GM18858 (cell line): ENCODE measurements at regions not wholly inside any gene's neighbourhood (a gene's known extent, or its start where the extent isn't known, plus 50 kb on each side); places are given as distances from the start of the nearest gene placed in this dataset.

ENCODE experiments used
- ATAC-seq: cut with Tn5 transposase; IDR thresholded peaks from one replicate; pipeline ENCODE4 v1.9.1; 2021; ENCODE audit not compliant: unreplicated experiment

DNA sequence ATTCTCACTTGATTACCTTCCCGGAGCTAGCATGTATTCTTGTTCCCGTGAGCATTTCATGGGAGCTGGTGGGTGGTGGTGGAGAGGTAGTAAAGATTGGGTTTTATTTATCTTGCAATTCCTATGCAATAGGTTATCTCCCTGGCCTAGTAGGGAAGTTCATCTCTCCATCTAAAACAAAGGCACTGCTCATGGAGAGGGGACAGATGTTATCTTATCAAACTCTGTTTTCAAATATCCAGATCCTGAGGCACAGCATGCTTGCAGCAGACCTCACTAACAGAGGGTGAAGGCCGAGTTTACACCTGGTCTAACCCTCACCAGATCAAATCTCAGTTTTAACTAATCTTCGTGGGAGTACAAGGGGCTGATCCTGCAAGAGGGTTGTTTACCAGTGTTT is 98.9 kb downstream of the CYRIA start:
- no peak for ATAC-seq

DNA sequence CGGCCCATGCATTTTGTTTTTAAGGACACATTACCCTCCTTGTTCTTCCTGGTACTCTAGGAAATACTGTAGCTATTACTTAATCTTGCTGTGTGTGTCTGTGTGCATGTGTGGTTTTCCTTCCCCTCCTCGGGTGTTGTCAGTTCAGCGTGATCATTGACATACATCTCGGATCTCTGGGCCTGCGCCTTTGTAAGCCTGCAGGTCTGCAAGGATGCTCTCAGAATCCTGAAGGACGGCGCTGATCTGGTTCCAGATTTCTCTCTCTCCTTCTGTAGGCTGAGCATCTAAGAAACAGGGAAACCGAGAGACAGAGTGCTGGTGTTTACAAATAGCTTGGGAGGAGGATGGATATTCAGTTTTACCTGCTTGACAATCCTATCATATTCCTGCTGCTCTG is 100.2 kb downstream of the CYRIA start:
- no peak for ATAC-seq

DNA sequence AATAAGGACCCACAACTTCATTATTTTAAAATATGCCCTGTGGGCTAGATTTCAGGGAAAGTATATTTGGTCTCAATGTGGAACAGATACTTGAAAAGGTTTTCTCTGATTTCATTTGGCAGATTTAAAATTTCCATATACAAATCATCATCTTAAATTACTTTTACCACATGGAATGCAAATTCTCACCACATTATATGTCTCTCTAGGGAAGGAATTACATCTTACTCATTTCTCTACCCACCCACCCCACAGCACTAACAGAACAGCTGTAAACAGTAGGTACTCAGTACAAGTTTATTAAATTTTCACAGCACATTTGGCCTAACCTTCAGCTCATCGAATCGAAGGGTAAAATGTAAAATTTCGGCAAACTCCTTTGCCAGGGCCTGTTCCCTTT is 104.0 kb downstream of the CYRIA start:
- no peak for ATAC-seq

DNA sequence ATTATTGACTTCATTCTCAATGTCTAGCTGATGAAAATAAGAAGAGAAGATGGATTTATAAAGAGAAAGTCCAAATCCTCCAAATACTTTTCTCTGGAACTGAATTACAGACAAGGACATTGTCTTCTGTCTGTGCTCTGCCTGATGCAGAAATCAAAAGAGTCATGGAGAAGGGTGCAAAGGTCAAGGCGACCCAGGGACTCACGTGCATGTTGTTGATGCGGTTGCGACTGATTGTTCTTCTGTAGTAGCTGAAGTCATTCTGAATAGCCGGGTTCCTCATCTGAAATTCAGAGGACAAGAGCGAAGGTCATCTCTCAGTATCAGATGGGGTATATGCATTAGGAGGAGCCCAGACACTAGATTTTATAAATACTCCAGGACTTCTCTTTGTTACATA is 104.4 kb downstream of the CYRIA start:
- ATAC-seq, result no peak

DNA sequence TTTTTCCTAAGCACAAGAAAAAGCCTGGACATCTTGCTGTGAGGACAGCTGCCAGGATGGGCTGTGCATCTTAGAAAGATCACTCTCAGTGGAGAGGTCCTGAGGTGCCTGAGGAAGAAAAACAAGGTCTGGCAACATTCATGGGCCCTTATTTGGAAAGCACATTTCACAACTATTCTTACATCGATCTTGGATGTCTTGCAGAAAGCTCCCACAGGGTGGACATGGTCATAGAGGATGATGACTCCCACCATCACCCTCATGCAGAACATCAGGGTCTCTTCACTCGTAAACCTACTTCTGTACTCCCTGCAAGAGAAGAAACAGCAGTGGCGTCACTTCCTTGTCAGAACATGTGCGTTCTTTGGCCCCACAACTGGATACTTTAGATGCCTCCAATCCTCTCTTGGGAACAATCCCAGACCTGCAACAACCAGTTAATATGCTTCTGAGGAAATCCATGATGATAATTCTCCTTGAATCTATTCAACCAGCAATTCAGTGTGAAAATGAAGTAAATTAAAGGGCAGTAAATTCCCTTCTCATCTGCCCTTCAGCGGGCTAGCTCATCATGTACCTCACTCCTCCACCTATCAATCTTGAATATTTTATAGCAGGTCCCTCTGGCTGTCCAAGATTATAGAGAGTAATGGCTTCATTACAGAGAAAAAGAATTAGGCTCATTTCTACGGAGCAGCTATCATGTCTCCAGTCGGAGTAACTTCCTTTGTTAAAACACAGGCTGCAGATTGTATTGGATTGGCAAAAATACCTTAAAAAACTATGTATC is 106.2 kb downstream of the CYRIA start:
- ATAC-seq, result no peak

DNA sequence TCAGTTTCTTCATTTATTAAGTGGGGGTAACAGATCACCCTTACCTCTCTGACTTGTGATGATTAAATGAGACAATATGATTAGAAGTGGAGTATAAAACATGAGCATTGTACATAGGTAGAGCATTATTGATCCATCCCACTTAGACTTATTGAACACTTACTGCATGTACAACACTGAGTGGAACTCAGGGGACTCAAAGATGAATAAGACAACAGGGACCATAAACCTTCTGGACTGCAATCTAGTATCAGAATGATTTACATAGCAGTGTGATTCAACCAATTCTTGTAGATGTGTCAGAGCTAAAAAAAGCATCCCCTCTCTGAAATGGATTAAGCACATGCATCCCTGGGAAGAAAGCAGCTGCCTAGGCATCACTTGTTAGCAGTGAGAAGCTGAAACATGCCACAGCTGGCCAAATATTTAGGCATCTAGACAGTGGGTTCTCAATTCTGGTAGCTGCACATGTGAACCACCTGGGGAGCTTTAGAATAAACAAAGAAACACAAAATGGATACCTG is 111.5 kb downstream of the CYRIA start:
- no peak for ATAC-seq

DNA sequence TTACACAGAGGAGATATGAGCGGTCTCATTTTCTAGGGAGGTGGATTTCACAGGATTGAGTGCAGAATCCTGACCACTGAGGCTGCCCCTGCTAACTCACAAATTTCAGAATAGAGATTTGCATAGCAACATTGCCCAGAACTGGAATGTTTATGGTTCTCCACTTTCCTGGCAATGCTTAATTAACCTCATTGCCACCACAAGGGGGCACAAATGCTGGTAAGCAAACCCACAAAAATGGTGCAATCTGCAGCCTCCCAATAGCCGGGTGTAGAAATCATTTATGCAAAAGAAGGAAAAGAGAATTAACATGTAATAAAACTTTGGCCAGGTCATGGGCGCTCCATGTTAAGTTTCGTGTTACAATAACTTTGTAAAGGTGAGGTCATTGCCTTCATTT is 112.4 kb downstream of the CYRIA start:
- ATAC-seq, result no peak

DNA sequence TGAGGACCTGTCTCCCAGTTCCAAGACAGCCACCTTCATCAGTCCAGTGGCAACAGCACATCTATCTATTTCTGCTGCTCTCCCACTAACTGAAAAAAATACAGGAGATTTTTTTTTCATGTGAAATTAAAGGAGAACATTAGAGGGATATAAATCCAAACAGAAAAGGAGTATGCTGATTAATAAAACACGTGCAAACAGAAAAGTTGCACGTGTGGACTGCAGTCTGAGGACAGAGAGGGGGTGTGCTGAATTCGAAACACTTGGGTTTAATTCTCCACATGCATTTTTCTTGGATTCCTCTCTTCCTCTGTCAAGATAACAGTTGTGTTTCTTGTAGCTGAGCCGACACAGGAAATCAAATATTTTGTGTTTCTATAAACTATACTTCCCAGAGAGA is 113.4 kb downstream of the CYRIA start:
- no peak for ATAC-seq

DNA sequence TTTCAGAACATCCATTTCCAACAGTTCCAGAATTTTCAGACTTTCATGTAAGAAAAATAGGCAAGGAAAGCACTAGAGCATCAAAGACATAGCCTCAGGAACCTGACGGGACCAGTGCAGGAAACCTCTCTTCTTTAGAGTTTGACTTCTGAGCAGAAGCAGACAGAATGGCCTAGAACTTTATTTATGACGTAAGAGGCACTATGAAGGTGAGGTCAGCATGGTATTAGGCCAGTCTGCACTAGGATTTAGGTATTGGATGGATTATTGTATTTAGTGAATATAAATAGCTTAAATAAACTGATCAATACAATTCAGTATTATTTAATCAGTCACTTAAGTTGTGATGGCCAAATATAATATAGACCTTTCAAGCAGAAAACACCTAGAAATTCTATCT is 117.6 kb downstream of the CYRIA start:
- ATAC-seq, result no peak

DNA sequence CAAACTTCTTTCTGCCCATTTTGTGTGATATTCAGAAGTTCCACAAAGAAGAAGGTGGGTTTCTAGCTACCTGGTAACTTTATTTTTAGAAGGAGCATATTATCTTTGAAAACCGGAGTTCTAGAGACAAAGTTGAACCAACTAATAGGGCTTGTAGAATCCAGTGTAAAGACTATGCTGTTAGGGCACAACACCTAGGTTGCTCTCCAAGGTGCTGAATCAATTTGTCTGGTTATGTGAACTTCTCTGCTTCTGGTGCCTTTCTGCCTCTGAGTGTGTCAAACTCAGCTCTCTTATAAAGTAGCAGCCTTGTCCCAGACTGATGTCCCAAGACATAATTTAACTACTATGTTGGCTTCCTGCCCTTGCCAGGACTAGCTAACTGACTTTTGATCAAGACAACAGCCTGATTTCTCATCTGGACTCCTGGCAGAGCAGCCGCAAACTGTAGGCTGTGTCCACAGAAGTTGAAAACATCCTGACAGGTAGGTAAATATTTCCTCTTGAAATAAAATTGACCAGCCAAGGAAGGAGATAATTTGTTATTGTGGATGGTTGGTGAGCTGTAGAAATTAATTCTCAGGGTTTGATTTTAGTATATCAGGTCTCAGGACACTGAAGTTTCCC is 119.4 kb downstream of the CYRIA start:
- no peak for ATAC-seq

DNA sequence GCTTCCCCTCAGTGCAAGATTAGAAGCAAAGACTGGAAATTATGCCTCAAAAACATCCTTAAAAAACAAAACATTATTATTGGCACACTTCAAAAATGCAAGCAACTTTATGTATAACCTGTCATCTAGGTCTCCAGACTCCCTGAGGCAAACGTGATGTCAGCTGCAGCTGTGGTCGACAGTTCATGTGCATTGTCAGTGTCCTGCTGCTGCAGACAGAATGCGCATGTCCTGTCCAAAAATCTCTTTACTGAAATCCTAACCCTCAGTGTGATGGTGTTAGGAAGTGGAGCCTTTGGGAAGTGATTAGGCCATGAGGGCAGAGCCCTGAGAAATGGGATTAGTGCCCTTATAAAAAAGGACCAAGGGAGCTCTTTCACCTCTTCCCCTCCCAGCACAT is 126.9 kb downstream of the CYRIA start:
- ATAC-seq, result no peak

DNA sequence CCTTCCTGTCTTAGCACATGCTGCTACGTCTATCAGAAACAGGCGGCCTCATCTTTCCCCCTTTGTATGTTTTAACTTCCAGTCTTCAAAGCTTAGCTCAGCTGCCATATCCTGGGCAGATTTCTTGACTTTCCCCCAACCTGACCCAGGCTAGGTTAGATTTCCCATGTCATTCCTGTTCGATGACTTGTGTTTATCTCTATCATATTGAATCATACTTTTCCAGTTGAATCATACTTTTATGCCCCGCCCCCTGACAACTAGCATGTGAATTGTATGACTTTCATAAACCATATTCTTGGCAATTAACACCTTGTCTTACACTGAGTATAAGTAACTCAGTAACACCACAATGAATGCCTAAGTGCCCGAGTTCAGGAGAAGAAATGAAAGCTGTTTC is 128.3 kb downstream of the CYRIA start:
- no peak for ATAC-seq

DNA sequence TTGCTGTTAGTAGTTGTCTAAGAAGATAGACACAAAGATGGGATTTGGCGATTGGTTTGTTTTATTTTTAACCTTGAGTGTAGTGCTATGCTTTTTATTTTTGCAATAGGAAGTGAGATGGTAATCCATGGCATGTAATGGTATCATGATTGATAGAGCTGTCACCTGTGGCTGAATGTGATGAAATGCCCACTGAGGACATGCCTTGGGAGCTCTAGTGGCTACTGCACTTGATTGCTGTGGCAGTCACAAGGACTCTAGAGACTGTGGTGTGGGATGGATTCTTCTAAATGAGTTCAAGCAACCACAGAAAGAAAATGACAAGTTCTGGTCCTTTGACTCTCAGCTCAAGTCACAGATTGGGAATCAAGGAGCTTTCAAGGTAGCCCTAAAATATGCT is 139.4 kb downstream of the CYRIA start:
- ATAC-seq, result no peak

DNA sequence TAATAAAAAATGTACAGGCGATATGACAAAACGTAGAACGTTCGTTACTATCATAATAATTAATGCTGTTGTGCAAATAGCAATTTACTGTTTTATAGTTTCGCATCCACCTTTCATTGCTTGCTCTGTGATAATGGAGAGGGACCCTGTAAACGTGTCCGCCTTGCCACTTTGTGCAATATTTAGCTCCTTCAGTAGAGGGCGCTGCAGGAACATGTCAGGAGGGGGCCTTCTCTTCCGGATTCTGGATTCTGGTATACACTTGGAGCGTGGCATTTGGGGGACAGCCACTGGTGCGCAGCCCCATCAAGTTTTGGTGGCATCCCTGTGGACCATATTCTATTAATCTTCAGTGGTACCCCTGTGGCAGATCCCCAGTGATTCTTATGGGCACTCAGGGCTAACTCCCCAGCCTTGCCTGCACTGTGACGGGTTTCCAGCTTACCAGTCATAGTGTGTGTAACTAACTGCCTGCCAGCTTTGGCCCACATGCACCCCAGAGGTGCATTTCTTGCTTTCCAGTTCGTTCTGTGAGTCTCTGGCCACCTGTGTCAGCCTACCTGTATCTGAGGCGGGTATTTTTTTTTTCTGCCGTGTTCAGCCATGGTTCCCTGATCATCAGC is 140.3 kb downstream of the CYRIA start:
- no peak for ATAC-seq

DNA sequence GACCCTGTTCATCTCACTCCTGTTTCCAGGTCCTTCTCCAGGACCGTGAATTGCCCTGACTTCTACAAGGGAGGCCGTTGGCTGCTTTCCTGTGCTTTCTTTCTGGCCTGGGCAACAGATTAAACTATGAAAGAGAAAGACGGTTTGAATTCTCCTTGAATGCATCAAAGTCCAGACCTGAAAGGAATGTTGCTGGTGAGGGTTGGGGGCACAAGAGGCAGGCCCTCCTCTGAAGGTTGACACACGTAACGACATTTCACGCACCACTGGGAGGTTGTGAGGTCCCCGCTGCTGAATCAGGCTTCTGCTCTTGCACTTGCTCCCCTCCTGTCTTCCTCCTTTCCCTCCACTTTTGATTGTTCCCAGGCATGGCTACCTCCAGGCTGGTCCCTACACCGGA is 141.9 kb downstream of the CYRIA start:
- no peak for ATAC-seq

DNA sequence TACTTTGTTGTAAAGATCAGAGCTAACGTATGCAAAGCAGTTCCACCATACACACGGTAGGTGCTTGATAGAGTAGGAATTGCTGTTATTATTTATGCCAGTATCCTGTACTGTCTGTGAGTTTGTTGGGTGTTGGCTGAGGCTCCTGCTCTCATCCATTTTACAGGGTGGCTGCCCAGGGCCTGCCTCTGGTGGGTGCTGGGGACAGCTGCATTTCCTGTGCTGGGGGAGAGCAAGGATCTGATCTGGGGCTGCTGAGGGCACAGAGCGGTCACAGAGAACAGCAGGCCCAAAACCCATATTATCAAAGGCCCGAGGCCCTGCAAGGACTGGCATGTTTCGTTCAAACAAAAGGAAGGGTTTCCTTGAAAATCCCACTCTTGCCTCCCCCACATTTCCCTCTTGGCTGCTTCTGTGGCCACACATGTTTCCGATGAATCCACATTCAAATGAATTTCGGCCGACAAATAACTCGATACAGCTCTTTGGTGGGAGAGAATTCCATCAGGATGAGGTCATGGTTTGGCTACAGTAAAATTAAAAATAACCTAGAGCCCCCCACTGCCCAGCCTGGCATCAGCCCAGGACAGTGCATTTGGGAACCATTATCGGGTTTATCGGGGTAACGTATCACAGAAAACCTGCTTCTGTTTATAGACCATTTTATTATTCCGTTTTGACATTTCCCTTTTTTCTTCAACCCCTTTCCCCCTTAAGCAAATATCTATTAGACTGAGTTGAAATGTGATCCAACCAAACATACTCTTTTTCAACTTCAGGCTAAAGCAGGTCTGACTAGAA is 143.4 kb downstream of the CYRIA start:
- ATAC-seq, result no peak

DNA sequence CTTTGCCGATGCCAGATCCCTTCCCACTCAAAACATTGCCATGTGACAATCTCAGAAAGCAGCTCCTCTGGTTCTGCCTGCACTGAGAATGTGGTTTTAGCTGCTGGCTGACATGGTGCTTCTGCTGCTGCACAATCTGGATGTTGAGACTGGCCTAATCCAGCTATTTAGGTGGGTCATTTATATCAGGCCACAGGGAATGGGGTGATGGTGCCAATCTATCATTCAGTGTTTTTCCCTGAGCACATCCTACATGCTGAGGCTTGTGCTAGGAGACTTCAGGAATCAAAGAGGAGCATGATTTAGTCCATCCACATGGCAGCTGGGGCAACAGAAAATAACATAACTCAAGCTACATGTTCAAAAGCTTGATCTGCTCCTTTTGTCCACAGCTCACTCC is 144.7 kb downstream of the CYRIA start:
- no peak for ATAC-seq

DNA sequence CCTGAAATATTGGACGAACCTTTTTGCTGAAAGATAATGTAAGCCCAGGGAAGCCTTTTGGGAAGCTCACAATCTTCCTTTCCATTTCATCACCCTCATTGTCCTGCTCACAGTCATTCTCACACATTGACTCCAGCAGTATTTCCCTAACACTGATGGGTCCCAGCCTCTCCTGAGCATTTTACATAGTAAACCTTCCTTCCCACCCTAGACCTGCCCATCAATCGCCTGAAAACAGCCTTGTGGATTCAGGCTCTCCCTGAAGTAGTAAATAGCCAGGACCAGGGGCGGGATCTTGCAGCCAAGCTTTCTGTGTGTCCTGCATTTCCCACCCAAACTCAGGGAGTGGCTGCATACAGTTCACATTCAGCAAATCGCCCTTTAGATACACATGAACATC is 149.9 kb downstream of the CYRIA start:
- no peak for ATAC-seq

DNA sequence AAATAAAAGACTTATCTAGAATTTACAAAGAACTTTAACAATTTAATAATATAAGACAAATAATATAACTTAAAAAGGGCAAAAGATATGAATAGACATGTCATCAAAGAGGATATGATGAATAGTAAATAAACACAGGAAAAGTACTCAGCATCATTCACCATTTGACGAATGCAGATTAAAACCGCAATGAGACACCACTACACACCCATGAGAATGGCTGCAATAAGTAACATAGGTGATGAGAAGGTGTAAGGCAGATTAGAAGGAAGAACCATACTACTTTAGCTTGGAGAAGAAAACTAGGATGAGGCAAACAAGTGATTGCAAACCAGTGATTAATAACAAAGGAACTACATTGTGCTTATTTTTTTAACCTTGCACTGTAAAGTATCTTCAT is 152.0 kb downstream of the CYRIA start:
- ATAC-seq, result no peak

DNA sequence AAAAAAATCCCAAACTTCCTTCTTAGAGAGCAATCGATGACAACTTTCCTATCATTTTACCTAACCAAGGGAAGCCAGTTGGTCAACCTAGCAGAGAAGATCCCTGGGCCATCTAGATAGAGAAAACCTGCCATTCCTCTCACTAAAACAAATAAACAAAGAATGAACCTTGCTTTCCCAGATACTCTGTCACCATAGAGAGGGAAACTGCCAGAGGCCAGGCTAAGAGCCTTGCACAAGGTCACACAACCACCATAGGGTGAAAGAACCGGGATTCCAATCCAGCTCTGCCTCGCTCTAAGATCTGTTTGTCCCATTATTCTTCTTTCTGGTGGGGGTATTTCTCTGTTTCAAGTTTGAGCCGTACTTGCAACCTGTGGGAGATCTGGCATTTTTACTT is 154.6 kb downstream of the CYRIA start:
- ATAC-seq, result no peak

DNA sequence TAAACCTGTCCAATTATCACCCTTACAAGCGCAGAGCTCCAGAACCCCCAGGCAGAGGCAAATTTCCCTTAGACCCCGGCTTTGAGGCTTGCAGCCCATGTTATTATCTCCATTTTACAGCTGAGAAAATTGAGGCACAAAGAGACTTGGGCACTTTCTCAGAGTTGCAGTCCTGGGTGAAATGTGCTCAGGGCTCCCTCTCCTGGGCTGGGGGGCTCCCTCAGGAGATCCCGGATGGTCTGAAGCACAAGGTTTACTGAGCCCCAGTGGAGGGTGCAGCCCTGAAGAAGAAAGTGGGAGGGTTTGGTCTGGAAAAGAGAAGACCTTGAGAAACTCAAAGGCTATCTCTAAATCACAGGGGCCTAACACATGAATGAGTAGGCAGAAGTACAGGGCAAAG is 156.6 kb downstream of the CYRIA start:
- ATAC-seq, result no peak

DNA sequence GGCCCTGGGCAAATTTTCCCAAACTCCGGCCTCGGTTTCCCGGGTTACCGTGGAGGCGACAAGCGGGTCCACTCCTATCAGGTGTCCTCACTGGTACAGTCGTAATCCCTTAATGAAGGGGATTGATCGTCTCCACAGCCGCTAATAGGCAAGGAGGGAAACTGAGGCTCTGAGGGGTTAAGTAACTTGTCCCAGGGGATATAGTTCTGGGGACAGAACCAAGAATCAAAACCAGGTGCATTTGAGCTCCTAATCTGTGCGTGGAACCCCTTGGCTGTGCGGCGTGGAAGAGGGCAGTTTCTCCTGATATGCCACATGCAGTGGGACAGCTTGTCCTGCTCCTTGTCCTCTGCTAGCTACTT is 157.2 kb downstream of the CYRIA start:
- no peak for ATAC-seq
